ENCODE measurements at regions not wholly inside any gene's neighbourhood (a gene's known extent, or its start where the extent isn't known, plus 50 kb on each side); places are given as distances from the start of the nearest gene placed in this dataset.
"Not testable (repeated sequence)": the region's sequence is repeated elsewhere in the genome, so short reads cannot be mapped to it uniquely, and the experiment has no call there.

DNA sequence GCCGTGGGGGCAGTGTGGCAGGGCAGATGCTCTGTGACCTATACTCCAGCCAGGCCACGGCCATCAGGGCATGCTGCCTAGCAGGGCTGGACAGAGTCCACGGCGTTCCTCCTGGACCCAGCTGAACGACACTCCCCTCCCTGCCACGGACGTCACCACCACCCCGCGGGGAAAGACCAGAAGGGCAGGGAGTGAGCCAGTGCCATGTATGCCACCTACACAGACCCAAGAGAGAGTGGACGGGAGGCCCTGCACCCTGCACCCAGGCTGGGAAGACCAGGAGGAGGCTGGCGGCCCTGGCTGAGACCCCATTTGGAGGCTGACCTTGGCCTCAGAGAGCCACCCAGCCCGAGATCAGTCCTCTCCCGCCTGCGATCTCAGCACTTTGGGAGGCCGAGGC, 101.9 kb downstream of the FAM53A start:
- no peak overlapping the region for H3K27ac ChIP-seq

GRCh38 chr4:1581164-1581894, 102.8 kb downstream of the FAM53A start:
- H3K27me3 ChIP-seq; H3K9me3 ChIP-seq; H3K27ac ChIP-seq; H3K4me3 ChIP-seq (replicated peaks in 1 of 3); intact Hi-C loops (cut with DNase I); H3K4me1 ChIP-seq; H3K36me3 ChIP-seq: not testable (repeated sequence)
- WGBS, 2 donors = 38 to 43% methylated on average over 11 of the region's 15 CpGs
- peak; percentile 76 to 84 for DNase-seq

More for the DNA sequence above, 101.9 kb downstream of the FAM53A start:
- no peak for DNase-seq
- Histone ChIP-seq H3K36me3 (no peaks in the 10 kb centered on the region), H3K9me3 (no peaks in the 10 kb centered on the region), H3K4me1 (peaks cover 10% of the 10 kb centered on the region in 2 donors), H3K4me3 (replicated peaks in 1 of 3) (no peak overlapping the region), H3K27me3 (no peaks in the 10 kb centered on the region)
- TF ChIP-seq POLR2A (IDR thresholded peaks at IDR 0.05) = no peak
- TF ChIP-seq, protein P1, sequence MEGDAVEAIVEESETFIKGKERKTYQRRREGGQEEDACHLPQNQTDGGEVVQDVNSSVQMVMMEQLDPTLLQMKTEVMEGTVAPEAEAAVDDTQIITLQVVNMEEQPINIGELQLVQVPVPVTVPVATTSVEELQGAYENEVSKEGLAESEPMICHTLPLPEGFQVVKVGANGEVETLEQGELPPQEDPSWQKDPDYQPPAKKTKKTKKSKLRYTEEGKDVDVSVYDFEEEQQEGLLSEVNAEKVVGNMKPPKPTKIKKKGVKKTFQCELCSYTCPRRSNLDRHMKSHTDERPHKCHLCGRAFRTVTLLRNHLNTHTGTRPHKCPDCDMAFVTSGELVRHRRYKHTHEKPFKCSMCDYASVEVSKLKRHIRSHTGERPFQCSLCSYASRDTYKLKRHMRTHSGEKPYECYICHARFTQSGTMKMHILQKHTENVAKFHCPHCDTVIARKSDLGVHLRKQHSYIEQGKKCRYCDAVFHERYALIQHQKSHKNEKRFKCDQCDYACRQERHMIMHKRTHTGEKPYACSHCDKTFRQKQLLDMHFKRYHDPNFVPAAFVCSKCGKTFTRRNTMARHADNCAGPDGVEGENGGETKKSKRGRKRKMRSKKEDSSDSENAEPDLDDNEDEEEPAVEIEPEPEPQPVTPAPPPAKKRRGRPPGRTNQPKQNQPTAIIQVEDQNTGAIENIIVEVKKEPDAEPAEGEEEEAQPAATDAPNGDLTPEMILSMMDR (IDR thresholded peaks at IDR 0.05) = no peak
- intact Hi-C loops (cut with DNase I) = no loop called here
- 71 to 77% methylated on average over 10 to 13 of the region's 15 CpGs for WGBS, 2 donors

DNA sequence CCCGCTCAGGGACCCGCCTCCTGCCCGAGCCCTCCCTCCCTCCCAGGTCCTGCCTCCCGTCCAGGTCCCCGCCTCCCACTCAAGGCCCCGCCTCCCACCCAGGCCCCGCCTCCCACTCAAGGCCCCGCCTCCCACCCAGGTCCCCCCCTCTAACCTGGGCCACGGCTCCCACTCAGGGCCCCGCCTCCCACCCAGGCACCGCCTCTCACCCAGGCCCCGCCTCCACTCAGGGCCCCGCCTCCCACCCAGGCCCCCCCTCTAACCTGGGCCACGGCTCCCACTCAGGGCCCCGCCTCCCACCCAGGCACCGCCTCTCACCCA, 103.5 kb downstream of the FAM53A start:
- peak overlapping the region in 2 of 3 donors; percentile 75 for H3K27ac ChIP-seq
- intact Hi-C loops (cut with DNase I); H3K9me3 ChIP-seq; H3K27me3 ChIP-seq; DNase-seq; H3K4me1 ChIP-seq; H3K36me3 ChIP-seq; H3K4me3 ChIP-seq (replicated peaks in 1 of 3): not testable (repeated sequence)
- no CpG with 5 or more reads among the region's 16 CpGs for WGBS, 2 donors

DNA sequence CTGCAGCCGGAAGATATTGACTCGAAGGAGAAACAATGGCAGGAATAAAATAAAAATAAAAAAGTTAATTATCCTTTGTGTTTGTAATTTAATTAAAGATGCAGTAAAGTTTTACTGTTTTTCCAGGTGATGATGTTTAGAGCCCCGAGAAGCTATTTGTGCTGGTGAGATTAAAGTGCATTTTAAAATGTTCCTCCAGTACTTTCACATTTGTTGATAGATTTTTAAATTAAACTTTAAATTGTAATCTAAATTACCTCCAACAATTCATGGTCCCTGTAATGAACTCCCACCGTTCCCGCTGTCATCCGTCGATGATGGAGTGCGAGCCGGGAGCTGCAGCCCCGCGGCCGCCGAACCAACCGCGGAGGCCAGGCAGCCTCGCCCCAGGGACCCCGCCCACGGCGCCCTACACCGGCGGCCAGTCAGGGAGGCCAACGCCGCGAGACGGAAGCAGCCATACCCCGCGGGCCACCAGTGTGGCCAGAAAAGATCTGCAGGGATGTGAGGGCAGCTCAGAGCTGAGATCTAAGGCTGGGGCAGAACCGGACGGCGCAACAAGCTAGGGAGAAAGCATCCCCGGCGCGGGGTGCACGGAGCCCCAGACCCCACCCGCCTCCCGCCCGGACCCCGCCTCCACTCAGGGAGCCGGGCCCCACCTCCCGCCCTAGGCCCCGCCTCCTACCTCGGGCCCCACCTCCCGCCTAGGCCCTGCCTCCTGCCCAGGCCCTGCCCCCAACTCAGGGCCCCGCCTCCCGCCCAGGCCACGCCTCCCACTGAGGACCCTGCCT, 104.0 kb downstream of the FAM53A start:
- Histone ChIP-seq H3K4me1 (peaks cover 10% of the 10 kb centered on the region in 2 donors), H3K4me3 (replicated peaks in 1 of 3) (peak overlapping the region in 2 of 3 donors; percentile 50 to 51), H3K9me3 (no peaks in the 10 kb centered on the region), H3K36me3 (no peaks in the 10 kb centered on the region), H3K27ac (peak overlapping the region; percentile 9 to 75 (median 75)), H3K27me3 (no peaks in the 10 kb centered on the region)
- TF ChIP-seq, protein P1 (IDR thresholded peaks at IDR 0.05) = no peak
- no peak for TF ChIP-seq POLR2A (IDR thresholded peaks at IDR 0.05)
- intact Hi-C loops (cut with DNase I) = loop anchor here (5.0 kb wide), 1 partner anchor 142 kb away; the partner anchor contains the start of genes TACC3 and TMEM129
- 2% methylated on average over 27 to 31 of the region's 46 CpGs for WGBS, 2 donors
- peak; percentile 73 to 83 for DNase-seq

DNA sequence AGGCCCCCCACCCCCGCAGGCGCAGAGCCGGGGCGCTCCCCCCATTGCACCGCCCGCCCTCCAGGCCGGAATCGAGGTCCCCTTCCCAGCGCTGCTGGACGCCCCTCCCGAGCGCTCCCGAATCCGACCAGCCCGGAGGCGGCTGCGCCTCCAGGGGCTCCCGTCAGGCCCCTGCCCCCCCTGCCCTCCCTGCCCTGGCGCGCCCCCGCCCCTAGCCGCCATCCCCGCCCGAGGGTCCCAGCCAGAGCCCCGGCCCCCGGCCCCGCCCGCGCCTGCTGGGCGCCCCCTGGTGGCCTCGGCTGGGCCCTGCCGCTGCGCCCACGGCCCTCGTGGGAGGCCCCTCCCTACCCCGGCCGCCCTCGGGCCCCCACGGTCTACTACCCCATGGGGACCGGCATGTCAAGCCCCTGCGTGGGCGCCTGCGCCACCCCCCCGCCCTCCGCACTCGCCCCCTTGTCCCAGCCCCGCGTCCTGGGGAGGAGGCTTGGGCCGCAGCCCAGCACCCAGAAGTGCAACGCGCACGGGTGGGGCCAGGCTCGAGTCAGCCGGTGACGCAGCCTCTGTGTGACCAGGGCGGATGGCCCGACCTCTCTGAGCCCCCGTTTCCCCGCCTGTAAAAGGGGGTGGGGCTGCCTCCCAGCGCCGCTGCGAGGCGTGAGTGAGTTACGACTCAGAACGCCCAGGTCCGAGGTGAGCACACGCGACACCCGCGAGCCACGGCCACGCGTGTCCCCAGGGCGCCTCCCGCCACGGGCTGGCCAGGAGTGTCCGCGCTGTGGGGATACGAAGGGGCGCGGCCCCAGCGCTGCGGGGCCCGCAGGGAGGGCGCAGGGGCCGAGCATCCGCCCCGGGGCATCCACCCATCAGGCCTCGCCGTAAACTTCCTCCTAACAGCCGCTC, 104.9 kb downstream of the FAM53A start:
- H3K4me3 ChIP-seq (replicated peaks in 1 of 3) = peak overlapping the region; percentile 39 to 51 (median 50)
- WGBS, 2 donors = 1 to 2% methylated on average over 17 to 24 of the region's 91 CpGs
- H3K27me3 ChIP-seq = no peaks in the 10 kb centered on the region
- DNase-seq = peak; percentile 64 to 70
- H3K36me3 ChIP-seq = no peaks in the 10 kb centered on the region
- intact Hi-C loops (cut with DNase I) = loop anchor here (5.0 kb wide), 1 partner anchor 143 kb away; the partner anchor contains the start of genes TACC3 and TMEM129
- TF ChIP-seq POLR2A (IDR thresholded peaks at IDR 0.05) = no peak
- TF ChIP-seq, protein P1 (IDR thresholded peaks at IDR 0.05) = peak in 5 of 6 experiments; percentile 24 to 94 (median 31)
- no peaks in the 10 kb centered on the region for H3K9me3 ChIP-seq
- peaks cover 10% of the 10 kb centered on the region in 2 donors for H3K4me1 ChIP-seq
- peak overlapping the region; percentile 9 to 75 (median 75) for H3K27ac ChIP-seq
